ENCODE measurements at regions not wholly inside any gene's neighbourhood (a gene's known extent, or its start where the extent isn't known, plus 50 kb on each side); places are given as distances from the start of the nearest gene placed in this dataset.

DNA sequence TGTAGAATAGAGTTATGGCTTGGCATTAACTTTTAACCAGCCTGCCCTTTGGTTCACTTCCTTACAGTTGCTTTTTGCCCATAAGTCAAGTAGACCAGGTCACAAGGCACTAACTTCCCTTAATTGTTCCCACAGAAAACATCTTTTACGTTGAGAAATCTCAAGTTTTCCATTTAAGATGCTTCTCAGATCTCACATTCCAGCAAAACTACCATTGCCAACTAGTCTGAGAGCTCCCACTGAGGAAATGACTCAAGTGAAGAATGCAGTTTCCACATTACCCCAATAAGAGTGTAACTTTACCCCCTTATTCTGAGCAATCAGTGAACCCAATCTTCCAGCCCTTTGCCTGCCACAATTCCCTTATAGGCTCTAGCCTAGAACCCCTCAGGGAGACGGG is 502.2 kb upstream of the OLFM3 start:
- TF ChIP-seq, protein P1, sequence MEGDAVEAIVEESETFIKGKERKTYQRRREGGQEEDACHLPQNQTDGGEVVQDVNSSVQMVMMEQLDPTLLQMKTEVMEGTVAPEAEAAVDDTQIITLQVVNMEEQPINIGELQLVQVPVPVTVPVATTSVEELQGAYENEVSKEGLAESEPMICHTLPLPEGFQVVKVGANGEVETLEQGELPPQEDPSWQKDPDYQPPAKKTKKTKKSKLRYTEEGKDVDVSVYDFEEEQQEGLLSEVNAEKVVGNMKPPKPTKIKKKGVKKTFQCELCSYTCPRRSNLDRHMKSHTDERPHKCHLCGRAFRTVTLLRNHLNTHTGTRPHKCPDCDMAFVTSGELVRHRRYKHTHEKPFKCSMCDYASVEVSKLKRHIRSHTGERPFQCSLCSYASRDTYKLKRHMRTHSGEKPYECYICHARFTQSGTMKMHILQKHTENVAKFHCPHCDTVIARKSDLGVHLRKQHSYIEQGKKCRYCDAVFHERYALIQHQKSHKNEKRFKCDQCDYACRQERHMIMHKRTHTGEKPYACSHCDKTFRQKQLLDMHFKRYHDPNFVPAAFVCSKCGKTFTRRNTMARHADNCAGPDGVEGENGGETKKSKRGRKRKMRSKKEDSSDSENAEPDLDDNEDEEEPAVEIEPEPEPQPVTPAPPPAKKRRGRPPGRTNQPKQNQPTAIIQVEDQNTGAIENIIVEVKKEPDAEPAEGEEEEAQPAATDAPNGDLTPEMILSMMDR (IDR thresholded peaks at IDR 0.05 in 2 of 3, conservative IDR thresholded peaks at IDR 0.05 in 1 of 3; ENCODE audit: control insufficient read depth in 2 of 3, extremely low read depth in 1 of 3, insufficient read depth in 1 of 3, low read depth in 3 of 3, low read length in 3 of 3) = no peak
- no peak for TF ChIP-seq NR2C2 (IDR thresholded peaks at IDR 0.05; ENCODE audit: borderline replicate concordance, control insufficient read depth, insufficient read length, low read depth)
- TF ChIP-seq POLR2AphosphoS5 (IDR thresholded peaks at IDR 0.05; ENCODE audit: low read length) = no peak
- TF ChIP-seq GABPA (IDR thresholded peaks at IDR 0.05; ENCODE audit: low read depth) = no peak
- no peak for TF ChIP-seq ZNF274 (IDR thresholded peaks at IDR 0.05; ENCODE audit: insufficient read depth, insufficient read length)
- no peak for TF ChIP-seq NFIC (IDR thresholded peaks at IDR 0.05; ENCODE audit: low read depth, low read length)
- no peak for TF ChIP-seq SPI1 (IDR thresholded peaks at IDR 0.05; ENCODE audit: borderline replicate concordance, insufficient read depth, low read depth, low read length)
- no peak for TF ChIP-seq SMAD1 (IDR thresholded peaks at IDR 0.05; ENCODE audit: low read depth, partially characterized antibody)
- TF ChIP-seq POLR2A (IDR thresholded peaks at IDR 0.05; ENCODE audit: low read depth, low read length) = no peak
- TF ChIP-seq SP1 (IDR thresholded peaks at IDR 0.05; ENCODE audit: low read depth, low read length) = no peak
- TF ChIP-seq BMI1 (IDR thresholded peaks at IDR 0.05; ENCODE audit: borderline replicate concordance) = no peak
